K562 (cell line): ENCODE measurements at regions not wholly inside any gene's neighbourhood (a gene's known extent, or its start where the extent isn't known, plus 50 kb on each side); places are given as distances from the start of the nearest gene placed in this dataset.

Source experiments
- ATF7 ChIP-seq: fragments of 450-650 bp; IDR thresholded peaks from 2 replicates; pipeline ENCODE4 v1.7.1; 2014; ENCODE audit warnings: mild to moderate bottlenecking, moderate library complexity
- DLX4 ChIP-seq: fragments of 250-450 bp; sonication (Bioruptor Pico); IDR thresholded peaks from 2 replicates; pipeline ENCODE4 v1.6.1; 2021; ENCODE audit warnings: mild to moderate bottlenecking
- ERF ChIP-seq: fragments of 450-650 bp; formaldehyde crosslinking; IDR thresholded peaks from 2 replicates; pipeline ENCODE4 v1.4.0; 2020; ENCODE audit warnings: mild to moderate bottlenecking, mixed read lengths
- GMEB1 ChIP-seq: fragments of 250-450 bp; sonication (Bioruptor Pico); IDR thresholded peaks from 2 replicates; pipeline ENCODE4 v1.4.0; 2020; ENCODE audit warnings: mild to moderate bottlenecking
- HMGN3 ChIP-seq: IDR thresholded peaks from 2 replicates; pipeline ENCODE4 v1.6.1; 2011; ENCODE audit warnings: borderline replicate concordance, low read depth, mild to moderate bottlenecking, mixed read lengths, low read length; ENCODE audit not compliant: insufficient read length; ENCODE audit errors: extremely low read depth
- KAT2B ChIP-seq: IDR thresholded peaks from one replicate; pipeline ENCODE4 v1.6.1; 2012; ENCODE audit warnings: low read depth, mild to moderate bottlenecking, control low read depth, inconsistent platforms, low read length, moderate library complexity
- KHSRP ChIP-seq: fragments of 450-650 bp; IDR thresholded peaks from 2 replicates; pipeline ENCODE4 v1.6.1; 2017
- KLF1 ChIP-seq: fragments of 450-650 bp; IDR thresholded peaks from 2 replicates; pipeline ENCODE4 v1.6.1; 2016; ENCODE audit warnings: missing genetic modification characterization, missing compliant biosample characterization
- L3MBTL2 ChIP-seq: fragments of 450-650 bp; IDR thresholded peaks from 2 replicates; pipeline ENCODE4 v1.6.1; 2016; ENCODE audit warnings: mild to moderate bottlenecking, moderate library complexity
- MED1 ChIP-seq: sonication (generic); formaldehyde crosslinking; IDR thresholded peaks from 2 replicates; pipeline ENCODE4 v1.8.1; 2023; ENCODE audit warnings: missing genetic modification reagents, borderline replicate concordance
- NFYB ChIP-seq: IDR thresholded peaks from 2 replicates; pipeline ENCODE4 v1.6.1; 2011; ENCODE audit warnings: mild to moderate bottlenecking, moderate library complexity; ENCODE audit not compliant: insufficient read length; ENCODE audit errors: extremely low read depth
- PATZ1 ChIP-seq: fragments of 250-450 bp; sonication (Bioruptor Pico); IDR thresholded peaks from 2 replicates; pipeline ENCODE4 v1.5.0; 2020; ENCODE audit warnings: mild to moderate bottlenecking, borderline replicate concordance
- PCBP2 ChIP-seq: fragments of 200-400 bp; formaldehyde crosslinking; IDR thresholded peaks from 2 replicates; pipeline ENCODE4 v1.6.1; 2018; ENCODE audit warnings: low read length, low read depth, mild to moderate bottlenecking, moderate library complexity; ENCODE audit not compliant: poor library complexity, severe bottlenecking
- RBM39 ChIP-seq: fragments of 200-400 bp; formaldehyde crosslinking; optimal IDR thresholded peaks from 2 replicates; pipeline ENCODE3; 2018; ENCODE audit warnings: low read depth, low read length
- TCF7 ChIP-seq: sonication (generic); IDR thresholded peaks from 2 replicates; pipeline ENCODE4 v1.6.1; 2016; ENCODE audit warnings: antibody characterized with exemption, borderline replicate concordance
- TEAD4 ChIP-seq, 2 experiments: sonication (generic) in 1 of 2; formaldehyde crosslinking in 1 of 2; IDR thresholded peaks; 2 replicates each; pipeline versions ENCODE4 v1.6.1 to v1.8.0; 2012 to 2022; ENCODE audit warnings: borderline replicate concordance in 1 of 2, inconsistent platforms in 1 of 2, low read length in 1 of 2, mild to moderate bottlenecking in 1 of 2, missing genetic modification reagents in 1 of 2
- ZNF140 ChIP-seq: fragments of 250-450 bp; sonication (Bioruptor Pico); IDR thresholded peaks from 2 replicates; pipeline ENCODE4 v1.8.0; 2021; ENCODE audit warnings: moderate library complexity, mild to moderate bottlenecking, inconsistent platforms
- ZNF175 ChIP-seq: fragments of 200-800 bp; sonication (Bioruptor generic); IDR thresholded peaks from 2 replicates; pipeline ENCODE4 v1.6.1; 2016; ENCODE audit warnings: low read depth, mild to moderate bottlenecking, missing genetic modification characterization, missing compliant biosample characterization
- ZNF24 ChIP-seq: fragments of 450-650 bp; IDR thresholded peaks from 2 replicates; pipeline ENCODE4 v1.6.1; 2016
- ZNF277 ChIP-seq: fragments of 250-450 bp; sonication (Bioruptor Pico); IDR thresholded peaks from 2 replicates; pipeline ENCODE4 v1.8.0; 2022; ENCODE audit warnings: inconsistent platforms, mild to moderate bottlenecking, moderate library complexity, borderline replicate concordance
- ZNF384 ChIP-seq: IDR thresholded peaks from 2 replicates; pipeline ENCODE4 v1.6.1; 2012; ENCODE audit warnings: low read depth, low read length, improper control_type of control experiment

GRCh38 chr2:55099878-55100820, 49.9 kb upstream of the RTN4 start (continued):
- TF ChIP-seq ZNF277 = no peak
- TF ChIP-seq ZNF175 (CRISPR knock-in tag) = peak; percentile 72
- TF ChIP-seq NFYB = no peak
- no peak for TF ChIP-seq HMGN3
- no peak for TF ChIP-seq DLX4 (CRISPR knock-in tag)
- peak; percentile 93 for TF ChIP-seq ATF7
- TF ChIP-seq ZNF384 = 0 out of 2 replicates have a peak, but pooled peaks have one; percentile 3
- no peak for TF ChIP-seq KHSRP
- TF ChIP-seq GMEB1 (CRISPR knock-in tag) = no peak
- TF ChIP-seq RBM39 = no peak
- no peak for TF ChIP-seq KLF1 (tag)
- TF ChIP-seq TCF7 = no peak
- TF ChIP-seq ERF (CRISPR knock-in tag) = no peak
- TF ChIP-seq ZNF140 (CRISPR knock-in tag) = no peak
- no peak for TF ChIP-seq KAT2B
- no peak for TF ChIP-seq ZNF24
- TF ChIP-seq MED1 (CRISPR knock-in tag) = no peak
- TF ChIP-seq TEAD4 (IDR thresholded peaks at IDR 0.05; ENCODE audit: low read length) = no peak
- TF ChIP-seq TEAD4 (CRISPR knock-in tag; IDR thresholded peaks at IDR 0.05; ENCODE audit: borderline replicate concordance) = no peak
- no peak; the same call in 1 of the 2 replicates for TF ChIP-seq L3MBTL2
- TF ChIP-seq PATZ1 (CRISPR knock-in tag) = no peak
- no peak for TF ChIP-seq PCBP2
